Lower lobe of right lung (tissue), 2 donors: ENCODE measurements at regions not wholly inside any gene's neighbourhood (a gene's known extent, or its start where the extent isn't known, plus 50 kb on each side); places are given as distances from the start of the nearest gene placed in this dataset.

Experiments
- ATAC-seq, 2 donors: fragments of 200-7000 bp; cut with Tn5 transposase; one replicate each; pipeline ENCODE4 v1.9.1; 2020 to 2022; ENCODE audit warnings: mild to moderate bottlenecking in 2 of 2, moderate library complexity in 2 of 2
- DNase-seq: peaks from one replicate; pipeline ENCODE4 v3.0.0-alpha.2; 2020
- H3K27ac ChIP-seq: fragments of 200-600 bp; one replicate; pipeline ENCODE4 v1.8.0; 2022
- H3K27me3 ChIP-seq: fragments of 200-600 bp; one replicate; pipeline ENCODE4 v1.8.0; 2022; ENCODE audit warnings: low read depth
- H3K36me3 ChIP-seq: fragments of 200-600 bp; one replicate; pipeline ENCODE4 v1.8.0; 2022; ENCODE audit warnings: mild to moderate bottlenecking
- H3K4me1 ChIP-seq: fragments of 200-600 bp; one replicate; pipeline ENCODE4 v1.8.0; 2022
- H3K4me3 ChIP-seq: fragments of 200-600 bp; one replicate; pipeline ENCODE4 v1.8.0; 2022; ENCODE audit warnings: mild to moderate bottlenecking
- H3K9me3 ChIP-seq: fragments of 200-600 bp; one replicate; pipeline ENCODE4 v1.8.0; 2022
- intact Hi-C: fragments of 100-400 bp; cut with DNase I; formaldehyde crosslinking; loops from one replicate; pipeline ENCODE4 v1.11.0; 2022
- TF ChIP-seq, protein P1 (sequence below): fragments of 200-600 bp; IDR thresholded peaks from one replicate; pipeline ENCODE4 v1.8.0; 2022; ENCODE audit warnings: antibody characterized with exemption, mild to moderate bottlenecking
- donor health status: DM: no; HTN: yes; CAD: no; lungs with severe emphysema.

DNA sequence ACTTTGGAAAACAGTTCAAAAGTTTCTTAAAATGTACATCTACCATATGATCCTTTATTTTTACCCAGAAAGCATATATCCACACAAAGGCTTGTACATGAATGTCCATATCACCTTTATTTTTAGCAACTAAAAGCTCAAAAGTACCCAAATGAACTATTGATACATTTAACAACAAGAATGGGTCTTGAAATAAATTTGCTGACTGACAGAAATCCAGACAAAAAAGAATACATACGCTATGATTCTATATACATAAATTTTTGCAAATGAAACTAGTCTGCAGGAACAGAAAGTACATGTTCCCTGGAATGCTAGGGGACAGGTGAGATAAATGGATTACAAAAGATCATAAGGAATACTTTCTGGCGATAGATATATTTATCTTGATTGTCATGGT lies 96.3 kb upstream of the KYNU start:
- Histone ChIP-seq H3K4me3 (no peak overlapping the region), H3K36me3 (no peaks in the 10 kb centered on the region), H3K27me3 (no peaks in the 10 kb centered on the region), H3K9me3 (no peaks in the 10 kb centered on the region), H3K27ac (no peak overlapping the region), H3K4me1 (no peaks in the 10 kb centered on the region)
- TF ChIP-seq, protein P1, sequence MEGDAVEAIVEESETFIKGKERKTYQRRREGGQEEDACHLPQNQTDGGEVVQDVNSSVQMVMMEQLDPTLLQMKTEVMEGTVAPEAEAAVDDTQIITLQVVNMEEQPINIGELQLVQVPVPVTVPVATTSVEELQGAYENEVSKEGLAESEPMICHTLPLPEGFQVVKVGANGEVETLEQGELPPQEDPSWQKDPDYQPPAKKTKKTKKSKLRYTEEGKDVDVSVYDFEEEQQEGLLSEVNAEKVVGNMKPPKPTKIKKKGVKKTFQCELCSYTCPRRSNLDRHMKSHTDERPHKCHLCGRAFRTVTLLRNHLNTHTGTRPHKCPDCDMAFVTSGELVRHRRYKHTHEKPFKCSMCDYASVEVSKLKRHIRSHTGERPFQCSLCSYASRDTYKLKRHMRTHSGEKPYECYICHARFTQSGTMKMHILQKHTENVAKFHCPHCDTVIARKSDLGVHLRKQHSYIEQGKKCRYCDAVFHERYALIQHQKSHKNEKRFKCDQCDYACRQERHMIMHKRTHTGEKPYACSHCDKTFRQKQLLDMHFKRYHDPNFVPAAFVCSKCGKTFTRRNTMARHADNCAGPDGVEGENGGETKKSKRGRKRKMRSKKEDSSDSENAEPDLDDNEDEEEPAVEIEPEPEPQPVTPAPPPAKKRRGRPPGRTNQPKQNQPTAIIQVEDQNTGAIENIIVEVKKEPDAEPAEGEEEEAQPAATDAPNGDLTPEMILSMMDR = no peak
- DNase-seq = no peak
- intact Hi-C loops = no loop called here
- no peak for ATAC-seq

DNA sequence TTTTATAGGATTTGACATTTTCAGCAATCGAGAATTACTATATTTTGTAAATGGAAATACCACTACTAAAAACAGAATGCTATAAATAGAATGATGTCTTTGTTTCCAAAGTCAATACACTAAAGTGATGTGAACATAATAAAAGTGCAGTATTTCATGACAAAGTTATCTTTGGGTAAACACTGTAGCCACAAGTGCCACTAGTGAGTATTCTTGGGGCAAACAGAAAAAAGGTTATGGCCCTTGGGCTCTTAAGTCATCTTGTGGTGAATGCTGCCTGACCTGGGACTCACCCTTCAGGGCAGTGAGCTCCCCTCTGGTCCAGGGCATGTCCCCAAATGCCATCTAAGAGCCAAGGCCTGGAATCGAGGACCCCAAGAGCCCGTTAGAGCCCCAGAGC lies 99.2 kb upstream of the KYNU start:
- Histone ChIP-seq H3K36me3 (no peaks in the 10 kb centered on the region), H3K4me1 (no peaks in the 10 kb centered on the region), H3K9me3 (peaks cover 5% of the 10 kb centered on the region), H3K27ac (no peak overlapping the region), H3K27me3 (no peaks in the 10 kb centered on the region), H3K4me3 (no peak overlapping the region)
- TF ChIP-seq, protein P1 = no peak
- DNase-seq (no peak), ATAC-seq (peak; percentile 47 to 67)
- intact Hi-C loops = no loop called here

DNA sequence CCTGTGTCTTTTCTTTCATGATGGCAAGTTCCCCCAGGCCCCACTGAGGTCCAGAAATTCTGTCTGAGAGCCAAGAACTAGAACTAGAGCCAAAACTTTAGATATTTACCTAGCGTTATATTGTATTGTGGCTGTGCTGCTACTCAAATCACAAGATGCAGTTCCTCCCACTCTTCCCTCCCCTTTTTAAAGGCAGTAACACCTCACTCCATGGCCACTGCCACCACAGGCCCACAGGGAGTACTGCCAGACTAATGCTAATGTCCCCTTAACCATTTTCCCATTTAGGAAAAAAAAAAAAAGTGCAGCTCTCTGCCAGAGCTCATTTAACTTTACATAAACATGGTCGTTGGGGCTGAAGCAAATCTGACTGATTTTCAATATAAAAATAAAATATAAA lies 99.7 kb upstream of the KYNU start:
- DNase-seq (no peak), ATAC-seq (no peak)
- Histone ChIP-seq H3K27me3 (no peaks in the 10 kb centered on the region), H3K9me3 (peaks cover 5% of the 10 kb centered on the region), H3K4me1 (no peaks in the 10 kb centered on the region), H3K27ac (no peak overlapping the region), H3K4me3 (no peak overlapping the region), H3K36me3 (no peaks in the 10 kb centered on the region)
- TF ChIP-seq, protein P1 = no peak
- intact Hi-C loops = no loop called here

DNA sequence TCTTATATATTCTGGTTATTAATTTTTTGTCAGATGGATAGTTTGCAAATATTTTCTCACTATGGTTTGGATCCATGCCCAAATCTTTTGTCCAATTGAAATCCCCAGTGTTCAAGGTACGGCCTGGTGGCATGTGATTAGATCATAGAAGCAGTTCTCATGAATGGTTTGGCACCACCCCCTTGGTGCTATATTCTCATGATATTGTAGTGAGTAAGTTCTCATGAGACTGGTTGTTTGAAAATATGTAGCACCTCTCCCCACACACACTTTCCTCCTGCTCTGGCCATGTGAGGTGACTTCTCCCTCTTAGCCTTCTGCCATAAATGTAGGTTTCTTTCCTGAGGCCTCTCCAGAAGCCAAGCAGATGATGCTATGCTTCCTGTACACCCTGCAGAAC lies 107.7 kb upstream of the KYNU start:
- H3K27me3 ChIP-seq = no peaks in the 10 kb centered on the region
- no peak overlapping the region for H3K27ac ChIP-seq
- no peaks in the 10 kb centered on the region for H3K36me3 ChIP-seq
- DNase-seq (no peak), ATAC-seq (no peak)
- H3K4me3 ChIP-seq = no peak overlapping the region
- intact Hi-C loops = no loop called here
- TF ChIP-seq, protein P1 = no peak
- H3K4me1 ChIP-seq = no peaks in the 10 kb centered on the region
- H3K9me3 ChIP-seq = peaks cover 25% of the 10 kb centered on the region

DNA sequence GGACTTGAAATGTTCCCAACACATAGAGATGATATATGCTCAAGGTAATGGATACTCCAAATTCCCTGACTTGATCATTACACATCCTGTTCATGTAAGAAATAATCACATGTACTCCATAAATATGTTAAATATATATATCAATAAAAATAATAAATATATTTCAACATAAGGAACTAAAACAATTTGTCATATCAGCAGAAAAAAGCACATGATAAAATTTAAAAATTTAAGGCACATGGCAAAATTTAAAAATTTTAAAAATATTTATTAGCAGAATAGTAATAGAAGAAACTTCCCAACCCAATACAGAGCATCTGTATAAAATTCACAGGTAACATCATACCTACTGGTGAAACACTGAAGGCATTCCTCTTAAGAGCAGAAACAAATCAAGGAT lies 109.6 kb upstream of the KYNU start:
- H3K36me3 ChIP-seq = no peaks in the 10 kb centered on the region
- H3K4me1 ChIP-seq = no peaks in the 10 kb centered on the region
- H3K4me3 ChIP-seq = no peak overlapping the region
- H3K9me3 ChIP-seq = peaks cover 20% of the 10 kb centered on the region
- no peak for ATAC-seq
- intact Hi-C loops = no loop called here
- DNase-seq = no peak
- TF ChIP-seq, protein P1 = no peak
- no peak overlapping the region for H3K27ac ChIP-seq
- H3K27me3 ChIP-seq = no peaks in the 10 kb centered on the region

DNA sequence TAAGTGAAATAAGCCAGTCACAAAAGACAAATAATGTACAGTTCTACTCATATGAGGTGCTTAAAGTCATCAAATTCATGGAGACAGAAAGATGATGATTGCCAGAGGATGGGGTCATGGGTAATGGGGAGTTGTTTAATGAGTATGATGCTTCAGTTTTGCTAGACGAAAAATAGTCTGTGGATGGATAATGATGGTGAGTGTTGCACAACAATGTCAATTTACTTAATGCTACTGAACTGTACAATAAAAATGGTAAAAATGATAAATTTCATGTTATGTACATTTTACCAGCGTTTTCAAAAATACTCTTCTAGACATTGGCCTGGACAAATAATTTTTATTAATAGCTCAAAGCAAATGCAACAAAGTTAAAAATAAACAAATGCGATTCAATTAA lies 118.5 kb upstream of the KYNU start:
- TF ChIP-seq, protein P1 = no peak
- ATAC-seq (no peak), DNase-seq (no peak)
- intact Hi-C loops = no loop called here
- H3K36me3 ChIP-seq = no peaks in the 10 kb centered on the region
- H3K27ac ChIP-seq = no peak overlapping the region
- H3K4me3 ChIP-seq = no peak overlapping the region
- H3K9me3 ChIP-seq = no peaks in the 10 kb centered on the region
- no peaks in the 10 kb centered on the region for H3K4me1 ChIP-seq
- H3K27me3 ChIP-seq = no peaks in the 10 kb centered on the region
